ENCODE measurements at regions not wholly inside any gene's neighbourhood (a gene's known extent, or its start where the extent isn't known, plus 50 kb on each side); places are given as distances from the start of the nearest gene placed in this dataset.

GRCh38 chr6:54640911-54641310 lies 205.7 kb upstream of the FAM83B start:
- no peak for DNase-seq (ENCODE audit: low spot score)

DNA sequence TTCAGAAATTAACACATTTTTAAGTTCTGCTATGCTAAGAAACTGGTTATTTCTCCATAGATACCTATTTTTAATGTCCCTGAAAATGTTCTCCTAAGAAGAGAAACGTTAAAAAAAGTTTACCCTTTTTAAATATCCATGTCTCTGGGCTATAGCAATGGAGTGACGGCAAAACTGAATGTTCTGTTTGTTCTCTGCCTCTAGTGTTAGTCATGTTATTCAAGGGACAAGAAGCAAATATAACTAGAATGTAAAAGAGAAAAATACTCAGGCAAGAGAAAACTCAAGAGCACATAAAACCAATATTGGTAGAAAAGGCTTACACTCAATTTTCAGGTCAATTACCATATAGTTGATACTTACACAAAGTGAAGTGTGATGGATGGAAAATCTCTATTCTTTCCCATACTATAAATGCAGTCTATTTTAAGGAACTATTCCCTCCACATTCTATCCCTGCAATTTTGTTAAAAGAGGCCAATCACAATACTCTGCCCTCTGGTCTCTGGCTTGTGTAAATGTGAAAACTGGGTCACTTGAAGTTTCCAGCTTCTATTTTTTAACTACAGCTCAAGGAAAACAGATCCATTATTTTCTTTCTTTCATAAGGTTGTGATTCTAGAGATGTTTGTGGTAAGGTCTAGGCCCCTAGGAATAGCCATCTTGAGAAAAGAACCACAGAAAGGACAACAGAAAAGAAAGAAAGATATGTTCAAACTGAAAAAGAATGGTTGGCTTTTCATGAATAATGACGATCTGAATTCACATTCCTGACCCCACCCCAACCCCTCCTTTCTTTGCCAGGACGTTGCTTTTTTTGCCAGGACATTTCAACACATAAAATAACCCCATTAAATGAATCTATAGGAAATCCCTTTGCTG lies 200.3 kb upstream of the FAM83B start:
- no peak for DNase-seq (ENCODE audit: low spot score)

DNA sequence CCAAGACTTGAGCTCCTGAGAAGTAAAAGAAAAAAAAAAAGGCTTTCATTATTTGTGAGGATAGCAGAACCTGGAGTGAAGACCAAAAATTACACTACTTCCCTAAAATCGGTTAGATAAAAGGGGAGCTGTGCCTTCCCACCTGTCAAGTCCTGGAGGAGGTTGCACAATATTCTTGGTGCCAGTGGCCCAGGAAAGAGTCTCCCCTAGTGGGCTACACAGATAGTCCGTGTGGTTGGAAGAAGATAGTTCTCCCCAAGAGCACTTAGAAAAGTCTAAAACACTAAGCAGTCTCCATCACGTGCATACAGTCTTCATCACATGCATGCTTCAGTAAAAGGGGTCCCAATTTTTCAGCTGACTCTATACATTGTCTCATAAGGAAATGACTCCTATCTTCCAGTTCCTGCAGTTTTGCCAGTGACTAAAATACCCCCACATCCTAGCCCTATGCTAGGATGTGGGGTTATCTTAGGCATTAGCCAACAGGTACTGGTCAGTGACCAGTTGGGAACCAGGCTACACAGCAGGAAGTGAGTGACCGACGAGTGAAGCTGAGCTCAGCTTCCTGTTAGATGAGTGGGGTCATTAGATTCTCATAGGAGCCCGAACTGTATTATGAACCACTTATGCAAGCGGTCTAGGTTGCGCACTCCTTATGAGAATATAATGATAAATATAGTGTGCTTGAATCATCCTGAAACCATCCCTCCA lies 199.5 kb upstream of the FAM83B start:
- DNase-seq (ENCODE audit: low spot score) = no peak

- DNase-seq (ENCODE audit: low spot score) = no peak
These were observed 192.2 kb upstream of the FAM83B start for GRCh38 chr6:54654381-54654780.

GRCh38 chr6:54655162-54655561 lies 191.4 kb upstream of the FAM83B start:
- DNase-seq (ENCODE audit: low spot score) = no peak

GRCh38 chr6:54665278-54665677 lies 181.3 kb upstream of the FAM83B start:
- DNase-seq (ENCODE audit: low spot score) = no peak

DNA sequence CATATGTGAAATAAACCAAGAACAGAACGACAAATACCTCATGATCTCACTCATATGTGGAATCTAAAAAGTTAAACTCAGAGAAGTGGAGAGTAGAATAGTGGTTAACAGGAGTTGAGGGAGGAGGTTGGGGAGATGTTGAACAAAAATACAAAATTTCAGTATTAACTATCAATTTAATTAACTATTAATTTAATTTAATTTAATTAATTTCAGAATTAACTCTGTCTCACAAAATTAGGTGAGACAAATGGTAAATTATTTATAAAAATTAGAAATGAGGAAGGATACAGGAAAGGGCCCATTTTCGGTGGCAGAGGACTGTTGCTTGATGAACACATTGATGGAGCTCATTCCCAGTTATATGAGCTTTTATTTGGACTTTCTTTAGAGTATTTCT lies 166.0 kb upstream of the FAM83B start:
- no peak for DNase-seq (ENCODE audit: low spot score)

DNA sequence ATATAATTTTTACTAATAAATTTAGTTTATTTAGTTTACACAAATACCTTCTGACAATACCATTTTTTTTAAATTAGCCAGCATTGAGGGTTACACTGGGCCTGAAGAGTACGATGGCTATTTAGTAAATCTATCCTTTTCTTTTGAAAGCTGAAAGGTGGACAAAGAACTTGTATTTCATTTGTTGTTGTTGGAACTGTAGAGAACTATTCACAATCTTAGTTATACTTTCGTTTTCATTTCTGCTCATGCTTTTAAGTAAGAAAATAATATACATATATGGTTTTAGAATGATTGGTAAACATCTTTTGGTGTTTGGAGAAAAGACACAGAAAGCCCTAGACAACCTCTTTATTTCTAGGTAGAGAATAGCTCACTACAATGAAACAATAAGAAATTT lies 165.3 kb upstream of the FAM83B start:
- DNase-seq (ENCODE audit: low spot score) = no peak

GRCh38 chr6:54681987-54682386 lies 164.6 kb upstream of the FAM83B start:
- no peak for DNase-seq (ENCODE audit: low spot score)

DNA sequence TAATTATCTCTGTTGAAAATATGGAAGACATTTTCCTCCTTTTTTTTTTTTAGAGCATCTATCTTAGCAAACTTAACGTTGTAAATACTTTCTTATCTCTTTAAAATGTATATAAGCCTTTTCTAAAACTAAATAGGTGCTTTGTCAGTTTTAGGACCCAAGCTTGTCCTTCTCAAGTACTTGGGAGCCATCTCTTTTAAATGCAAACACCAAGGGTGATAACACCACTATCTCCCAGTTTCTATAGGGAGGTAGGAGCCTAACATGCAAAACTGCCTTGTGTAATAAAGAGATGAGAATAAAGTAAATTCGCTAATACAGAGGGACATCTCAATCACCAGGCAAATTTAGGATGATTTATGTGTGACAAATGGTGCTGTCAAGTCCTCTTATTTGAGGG lies 157.0 kb upstream of the FAM83B start:
- no peak for DNase-seq (ENCODE audit: low spot score)

- no peak for DNase-seq (ENCODE audit: low spot score)
These were observed 156.0 kb upstream of the FAM83B start for GRCh38 chr6:54690596-54690995.

DNA sequence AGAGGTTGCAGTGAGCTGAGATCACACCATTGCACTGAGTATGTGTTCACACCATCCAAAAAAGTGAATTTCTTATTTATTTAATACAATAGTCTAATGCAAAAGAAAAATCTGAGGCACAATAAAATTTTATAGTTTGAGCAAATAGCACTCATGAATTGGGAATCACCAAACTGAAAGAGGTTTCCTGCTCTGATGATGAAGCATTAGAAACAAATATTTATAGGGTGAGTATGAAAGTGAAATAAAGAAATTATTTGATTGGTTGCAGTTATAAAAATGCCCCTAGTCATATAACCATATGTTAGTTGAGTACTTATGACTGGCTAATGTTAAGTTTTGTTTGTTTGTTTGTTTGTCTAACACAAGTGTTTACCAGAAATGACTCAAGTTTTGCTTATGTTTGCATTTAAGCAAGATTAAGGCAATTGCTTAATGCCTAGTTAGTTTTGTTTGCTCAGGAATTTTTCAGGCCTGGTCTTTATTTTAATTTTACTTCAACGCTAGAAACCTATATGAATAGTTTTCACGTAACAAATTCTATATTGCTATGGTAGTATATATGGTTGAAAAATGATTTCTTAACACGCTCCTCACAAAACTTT lies 151.5 kb upstream of the FAM83B start:
- DNase-seq (ENCODE audit: low spot score) = no peak

DNA sequence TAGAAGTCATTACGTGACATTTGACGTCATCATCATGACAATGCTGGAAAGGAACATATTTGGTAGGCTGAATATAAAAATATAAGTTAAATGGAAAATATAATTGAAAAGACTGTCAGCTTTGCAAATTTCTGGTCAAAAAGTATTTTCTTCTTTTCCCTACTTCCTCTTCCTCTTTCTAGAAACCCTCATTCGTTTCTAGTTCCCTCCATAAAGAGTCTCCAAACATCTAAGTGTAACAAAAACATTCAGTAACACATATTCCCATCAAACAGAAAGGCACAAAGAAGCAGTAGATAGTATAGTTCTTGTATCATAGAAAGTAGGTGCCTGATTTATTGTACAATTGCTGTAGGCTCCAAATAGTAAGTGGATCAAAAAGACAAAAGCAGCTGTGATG lies 150.8 kb upstream of the FAM83B start:
- no peak for DNase-seq (ENCODE audit: low spot score)

DNA sequence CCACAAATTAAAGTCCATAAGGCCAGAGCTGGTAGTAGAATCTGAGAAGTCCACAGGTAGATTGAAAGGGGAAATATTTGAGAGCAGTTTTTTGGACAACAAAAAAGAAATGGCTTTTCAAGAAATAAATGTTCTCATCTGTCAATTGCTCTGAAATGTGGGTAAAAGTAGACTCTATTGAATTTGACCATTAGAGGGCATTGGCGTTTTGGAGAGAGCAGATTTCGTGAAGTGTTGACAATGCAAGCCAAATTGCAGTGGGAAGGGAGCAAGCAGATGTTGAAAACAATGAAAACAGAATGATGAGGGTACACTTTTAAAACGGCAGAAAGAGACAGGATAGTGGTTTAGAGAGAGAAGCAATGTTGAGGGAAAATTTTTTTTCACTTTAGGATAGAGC lies 149.1 kb upstream of the FAM83B start:
- peak; percentile 8 for DNase-seq (ENCODE audit: low spot score)

- no peak for DNase-seq (ENCODE audit: low spot score)
These were observed 147.6 kb upstream of the FAM83B start for GRCh38 chr6:54698974-54699373.

DNA sequence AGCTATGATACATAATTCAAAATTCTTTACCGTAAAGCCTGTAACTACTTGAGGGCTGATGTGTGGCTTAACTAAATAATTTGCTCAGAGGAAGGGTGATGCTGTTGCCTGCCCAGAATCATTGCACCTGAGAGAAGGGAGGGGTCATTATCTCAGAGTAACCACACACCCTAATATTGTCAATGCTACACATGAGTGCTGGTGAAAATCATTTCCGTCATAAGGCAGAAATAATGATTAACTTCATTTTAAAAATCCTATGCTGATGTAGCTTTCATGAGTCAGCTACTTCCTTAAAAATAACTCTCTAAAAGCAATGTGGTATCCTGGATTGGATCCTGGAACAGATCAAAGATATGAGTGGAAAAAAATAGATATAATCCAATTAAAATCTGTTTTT lies 146.4 kb upstream of the FAM83B start:
- no peak for DNase-seq (ENCODE audit: low spot score)

- DNase-seq (ENCODE audit: low spot score) = no peak
These were observed 143.8 kb upstream of the FAM83B start for GRCh38 chr6:54702772-54703171.

DNA sequence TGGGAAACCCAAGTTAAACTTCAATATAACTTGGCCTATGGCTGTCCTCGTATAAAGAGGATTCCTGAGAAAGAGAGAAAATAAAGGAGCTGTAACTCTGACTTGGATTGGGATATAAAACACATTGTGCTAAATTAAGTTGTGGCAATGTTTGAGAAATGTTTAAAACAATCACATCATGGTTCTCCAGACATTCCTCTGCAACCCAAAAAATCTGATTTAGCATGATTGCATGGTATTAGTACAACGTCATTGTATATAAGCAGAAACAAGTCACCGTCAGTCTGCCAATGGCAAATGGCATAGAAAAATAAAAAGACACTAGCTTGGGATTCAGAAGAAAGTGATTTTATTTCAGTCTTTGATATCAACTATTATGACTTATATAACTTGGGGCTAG lies 140.2 kb upstream of the FAM83B start:
- DNase-seq (ENCODE audit: low spot score) = no peak

- DNase-seq (ENCODE audit: low spot score) = no peak
These were observed 139.5 kb upstream of the FAM83B start for GRCh38 chr6:54706844-54707605.

DNA sequence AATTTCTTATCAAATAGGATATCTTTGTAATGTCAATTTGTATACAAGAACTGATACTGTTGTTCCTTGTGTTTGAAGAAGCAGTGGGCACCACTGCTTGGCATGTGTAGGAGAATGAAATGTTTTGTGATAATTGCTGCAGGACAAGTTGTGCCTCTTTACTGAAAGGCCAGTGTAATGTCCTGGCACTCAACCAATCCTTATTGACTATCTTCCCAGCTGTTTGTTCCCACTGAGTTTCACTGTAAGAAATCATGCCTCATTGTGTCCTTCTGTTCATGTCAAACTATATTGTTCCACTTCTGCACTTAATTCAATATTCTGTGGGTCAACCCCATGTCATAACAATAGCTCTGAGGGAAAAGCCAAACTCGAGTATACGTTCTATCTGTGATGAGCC lies 136.1 kb upstream of the FAM83B start:
- DNase-seq (ENCODE audit: low spot score) = no peak

DNA sequence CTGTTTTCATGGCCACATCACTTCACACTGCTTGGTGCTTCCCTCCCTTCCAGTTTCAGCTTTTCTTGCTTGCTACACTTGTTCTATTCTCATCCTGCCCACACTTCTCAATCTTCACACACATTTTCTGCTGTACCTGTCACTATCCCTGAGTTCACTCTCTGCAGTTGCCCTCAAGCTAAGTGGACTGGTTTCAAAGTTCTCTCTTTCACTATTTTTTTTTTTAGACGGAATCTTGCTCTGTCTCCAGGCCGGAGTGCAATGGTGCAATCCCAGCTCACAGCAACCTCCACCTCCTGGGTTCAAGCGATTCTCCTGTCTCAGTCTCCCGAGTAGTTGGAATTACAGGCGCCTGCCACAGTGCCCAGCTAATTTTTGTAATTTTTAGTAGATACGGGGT lies 130.6 kb upstream of the FAM83B start:
- no peak for DNase-seq (ENCODE audit: low spot score)

- no peak for DNase-seq (ENCODE audit: low spot score)
These were observed 129.7 kb upstream of the FAM83B start for GRCh38 chr6:54716877-54717276.

Measured in globus pallidus (tissue), 1 donor.